ENCODE measurements at regions not wholly inside any gene's neighbourhood (a gene's known extent, or its start where the extent isn't known, plus 50 kb on each side); places are given as distances from the start of the nearest gene placed in this dataset.

DNA sequence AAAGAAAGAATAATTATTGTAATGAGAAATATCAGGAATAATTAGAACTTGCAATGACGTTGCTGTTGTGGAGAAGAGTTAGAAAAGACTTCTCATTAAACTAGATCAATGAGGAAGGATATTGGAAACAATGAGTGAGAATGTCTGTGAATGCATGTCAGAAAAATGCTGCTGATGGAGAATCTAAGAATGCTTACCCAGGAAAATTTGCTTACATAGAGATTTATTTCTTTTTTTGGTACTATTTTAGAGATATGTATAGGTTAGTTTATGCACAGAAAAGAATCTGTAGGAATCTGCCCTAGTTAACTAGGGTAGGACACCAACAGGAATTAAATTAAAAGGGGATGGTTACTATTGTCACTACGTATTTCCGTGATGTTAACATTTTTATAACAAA, 140.2 kb downstream of the USP31 start:
- no peaks in the 10 kb centered on the region; the same call in none of the 2 replicates for H3K27me3 Mint-ChIP-seq (ENCODE audit: low read depth)
- H3K14ac ChIP-seq (ENCODE audit: insufficient read depth, low read length) = no peak overlapping the region
- no peaks in the 10 kb centered on the region for H3K4me1 ChIP-seq (ENCODE audit: insufficient read depth, low read length)
- no peak overlapping the region for H2BK5ac ChIP-seq (ENCODE audit: insufficient read length, low read length)
- H3K36me3 Mint-ChIP-seq (ENCODE audit: insufficient read depth in 1 of 3, low read depth in 3 of 3) = no peaks in the 10 kb centered on the region
- H2BK20ac ChIP-seq (ENCODE audit: low read depth, low read length, poor library complexity, severe bottlenecking) = no peak overlapping the region
- no peak overlapping the region for H2AK5ac ChIP-seq (ENCODE audit: insufficient read length, low read length)
- no peak for DNase-seq
- no peak overlapping the region for H3K27ac Mint-ChIP-seq
- no peak overlapping the region for H3K4me3 Mint-ChIP-seq
- H4K5ac ChIP-seq (ENCODE audit: insufficient read length, low read depth, low read length) = no peak overlapping the region
- no peak overlapping the region for H3K23ac ChIP-seq (ENCODE audit: insufficient read length, low read depth, low read length)
- no peak overlapping the region for H2BK15ac ChIP-seq (ENCODE audit: low read depth, low read length)
- H3K56ac ChIP-seq (ENCODE audit: insufficient read length, low read depth, low read length) = no peak overlapping the region
- H3K23me2 ChIP-seq (ENCODE audit: insufficient read length, low read depth, low read length, poor library complexity, severe bottlenecking) = no peaks in the 10 kb centered on the region
- no peak overlapping the region for H4K8ac ChIP-seq (replicated peaks; ENCODE audit: insufficient read length, low read depth, low read length)
- no peak overlapping the region for H2AFZ ChIP-seq (ENCODE audit: low read length)
- H3K4ac ChIP-seq (ENCODE audit: low read depth, low read length) = no peak overlapping the region
- no peaks in the 10 kb centered on the region; a peak in 1 of 5 replicates for H3K9me3 Mint-ChIP-seq
- H2BK12ac ChIP-seq (ENCODE audit: insufficient read length, low read depth, low read length) = no peak overlapping the region
- no CpG with 5 or more reads among the region's 3 CpGs for WGBS (ENCODE audit: extremely low coverage, insufficient read length, low lambda C conversion rate)
- no peak overlapping the region for H3K27ac ChIP-seq (ENCODE audit: insufficient read length, low read depth, low read length)
- H3K9ac ChIP-seq (ENCODE audit: extremely low read depth, insufficient read length, low read length) = no peak overlapping the region
- no peaks in the 10 kb centered on the region for H3K79me2 ChIP-seq (ENCODE audit: insufficient read depth, low read length)
- H3K4me1 Mint-ChIP-seq = 0 out of 4 replicates have a peak, but pooled peaks cover 0 to 3% of the 10 kb centered on the region in 2 experiments
- H3K27me3 ChIP-seq (ENCODE audit: insufficient read depth, low read length) = no peaks in the 10 kb centered on the region
- H3K18ac ChIP-seq (ENCODE audit: insufficient read length, low read depth, low read length) = no peak overlapping the region
- no peaks in the 10 kb centered on the region for H3K9me3 ChIP-seq (ENCODE audit: control insufficient read depth, low read depth, low read length)
- no peak overlapping the region for H2BK120ac ChIP-seq (ENCODE audit: low read depth, low read length, poor library complexity, severe bottlenecking)
- H3K79me1 ChIP-seq (ENCODE audit: insufficient read depth, low read depth, low read length, poor library complexity, severe bottlenecking) = no peaks in the 10 kb centered on the region
- no peak for TF ChIP-seq CTCF (conservative IDR thresholded peaks at IDR 0.05)
- H3T11ph ChIP-seq (ENCODE audit: low read length) = no peak overlapping the region
- no peak overlapping the region for H3K4me2 ChIP-seq (ENCODE audit: insufficient read depth, insufficient read length, low read length)
- H4K20me1 ChIP-seq (ENCODE audit: control insufficient read depth, insufficient read depth, insufficient read length) = no peaks in the 10 kb centered on the region
- H4K91ac ChIP-seq (ENCODE audit: insufficient read length, low read depth, low read length) = no peak overlapping the region

Measured in H9 (cell line).